H1 (cell line): ENCODE measurements at regions not wholly inside any gene's neighbourhood (a gene's known extent, or its start where the extent isn't known, plus 50 kb on each side); places are given as distances from the start of the nearest gene placed in this dataset.

Experiments
- CTCF ChIA-PET: fragments of 300-600 bp; sonication (Branson Sonifier 250); formaldehyde crosslinking; loops from one replicate; lab custom pipeline; 2021; ENCODE audit not compliant: partially characterized antibody; lab: Charles Lee
- POLR2A ChIA-PET: fragments of 300-600 bp; sonication (Branson Sonifier 250); formaldehyde crosslinking; loops from one replicate; lab custom pipeline; 2021; ENCODE audit warnings: inconsistent platforms; ENCODE audit not compliant: partially characterized antibody; lab: Charles Lee
- DNase-seq, 2 experiments: peaks; one replicate each; pipeline versions ENCODE4 v3.0.0 to v3.0.0-alpha.2; 2010 to 2022; ENCODE audit warnings: low spot score in 2 of 2, low read depth in 1 of 2, mixed read lengths in 1 of 2
- FAIRE-seq: peaks from 2 replicates; lab custom pipeline; 2011; peaks lifted over from hg19 to GRCh38; lab: Jason Lieb, UNC
- H2AFZ ChIP-seq: 2 replicates; pipeline ENCODE4 v1.8.1; 2012; ENCODE audit warnings: low read length, inconsistent platforms
- H2AK5ac ChIP-seq: 2 replicates; pipeline ENCODE4 v1.6.1; 2013; ENCODE audit warnings: low read depth, low read length
- H2BK120ac ChIP-seq: replicated peaks from 2 replicates; pipeline ENCODE3; 2013; ENCODE audit warnings: low read depth, low read length, inconsistent platforms
- H2BK12ac ChIP-seq: 2 replicates; pipeline ENCODE4 v1.6.1; 2013; ENCODE audit warnings: low read depth, low read length
- H2BK15ac ChIP-seq: 2 replicates; pipeline ENCODE4 v1.6.1; 2013; ENCODE audit warnings: low read length
- H2BK20ac ChIP-seq: 2 replicates; pipeline ENCODE4 v1.6.1; 2013; ENCODE audit warnings: low read length
- H2BK5ac ChIP-seq: 2 replicates; pipeline ENCODE4 v1.6.1; 2013; ENCODE audit warnings: low read depth, low read length
- H3K14ac ChIP-seq: 2 replicates; pipeline ENCODE4 v1.6.1; 2013; ENCODE audit warnings: inconsistent platforms; ENCODE audit not compliant: insufficient read length
- H3K18ac ChIP-seq: 2 replicates; pipeline ENCODE4 v1.6.1; 2013; ENCODE audit warnings: low read length; ENCODE audit errors: extremely low read depth
- H3K23ac ChIP-seq: 2 replicates; pipeline ENCODE4 v1.6.1; 2013; ENCODE audit warnings: inconsistent platforms; ENCODE audit not compliant: insufficient read length
- H3K23me2 ChIP-seq: 2 replicates; pipeline ENCODE4 v1.6.1; 2013; ENCODE audit warnings: low read depth, low read length
- H3K27ac ChIP-seq: 2 replicates; pipeline ENCODE4 v1.6.1; 2011; ENCODE audit warnings: low read depth, low read length, inconsistent platforms
- H3K27me3 ChIP-seq, 4 experiments: replicated peaks in 1 of 4; 1 replicate in 1 of 4; 2 replicates in 3 of 4; pipeline versions ENCODE4 v1.6.1 to v1.8.1; 2011 to 2013; ENCODE audit warnings: low read length in 3 of 4, mild to moderate bottlenecking in 3 of 4, inconsistent platforms in 2 of 4, mixed read lengths in 2 of 4, moderate library complexity in 1 of 4; ENCODE audit not compliant: control insufficient read depth in 3 of 4, insufficient read depth in 3 of 4; ENCODE audit errors: extremely low read depth in 1 of 4
- H3K36me3 ChIP-seq, 4 experiments: 2 replicates each; pipeline versions ENCODE4 v1.6.1 to v1.8.1; 2011 to 2013; ENCODE audit warnings: mild to moderate bottlenecking in 4 of 4, low read length in 3 of 4, moderate library complexity in 2 of 4, control low read depth in 1 of 4, inconsistent platforms in 1 of 4; ENCODE audit not compliant: insufficient read depth in 4 of 4, control insufficient read depth in 2 of 4
- H3K4ac ChIP-seq: replicated peaks from 2 replicates; pipeline ENCODE3; 2013; ENCODE audit warnings: low read length, low read depth, mixed read lengths, inconsistent platforms; ENCODE audit not compliant: insufficient read length
- H3K4me1 ChIP-seq, 4 experiments: replicated peaks in 1 of 4; 1 replicate in 1 of 4; 2 replicates in 3 of 4; pipeline versions ENCODE4 v1.6.1 to v1.8.1; 2011 to 2013; ENCODE audit warnings: low read length in 3 of 4, inconsistent platforms in 2 of 4, mixed read lengths in 1 of 4; ENCODE audit not compliant: insufficient read depth in 4 of 4, control insufficient read depth in 3 of 4
- H3K4me2 ChIP-seq, 2 experiments: 2 replicates each; pipeline versions ENCODE4 v1.6.1 to v1.8.1; 2011 to 2013; ENCODE audit warnings: low read depth in 2 of 2, low read length in 2 of 2, control low read depth in 1 of 2, inconsistent platforms in 1 of 2, mild to moderate bottlenecking in 1 of 2; ENCODE audit not compliant: insufficient read depth in 1 of 2
- H3K4me3 ChIP-seq, 4 experiments: fragments of 200-600, 300-600 bp in 1 of 4; sonication (generic), shearing (Covaris generic), sonication (Bioruptor Twin) in 1 of 4; 2 replicates each; pipeline versions ENCODE4 v1.5.1 to v1.8.1; 2011 to 2016; ENCODE audit warnings: low read length in 4 of 4, low read depth in 3 of 4, control low read depth in 2 of 4, inconsistent platforms in 2 of 4, mild to moderate bottlenecking in 2 of 4, mixed read lengths in 1 of 4, moderate library complexity in 1 of 4; ENCODE audit not compliant: insufficient read depth in 2 of 4; ENCODE audit errors: extremely low read depth in 1 of 4
- H3K56ac ChIP-seq: replicated peaks from 2 replicates; pipeline ENCODE3; 2013; ENCODE audit warnings: low read depth, mild to moderate bottlenecking, mixed read lengths, low read length, inconsistent platforms; ENCODE audit not compliant: insufficient read length
- H3K79me1 ChIP-seq: 2 replicates; pipeline ENCODE4 v1.6.1; 2013; ENCODE audit warnings: low read depth, low read length, control low read depth
- H3K79me2 ChIP-seq, 2 experiments: 2 replicates each; pipeline versions ENCODE4 v1.6.1 to v1.8.1; 2012 to 2013; ENCODE audit warnings: low read length in 2 of 2, mild to moderate bottlenecking in 2 of 2, inconsistent platforms in 1 of 2; ENCODE audit not compliant: insufficient read depth in 2 of 2, control insufficient read depth in 1 of 2
- H3K9ac ChIP-seq, 4 experiments: replicated peaks in 1 of 4; 1 replicate in 1 of 4; 2 replicates in 3 of 4; pipeline versions ENCODE4 v1.6.1 to v1.8.1; 2011 to 2013; ENCODE audit warnings: low read depth in 3 of 4, low read length in 3 of 4, control low read depth in 2 of 4, mild to moderate bottlenecking in 2 of 4, moderate library complexity in 2 of 4, inconsistent platforms in 1 of 4; ENCODE audit errors: extremely low read depth in 1 of 4
- H3K9me3 ChIP-seq, 2 experiments: 2 replicates each; pipeline versions ENCODE4 v1.6.1 to v1.8.1; 2012 to 2013; ENCODE audit warnings: mild to moderate bottlenecking in 2 of 2, moderate library complexity in 2 of 2, control low read depth in 1 of 2, inconsistent platforms in 1 of 2, low read depth in 1 of 2, low read length in 1 of 2, mixed read lengths in 1 of 2; ENCODE audit not compliant: insufficient read depth in 2 of 2
- H4K20me1 ChIP-seq, 2 experiments: replicated peaks in 1 of 2; 2 replicates each; pipeline versions ENCODE3 to v1.8.1; 2011 to 2013; ENCODE audit warnings: inconsistent platforms in 2 of 2, low read length in 2 of 2, mild to moderate bottlenecking in 1 of 2; ENCODE audit not compliant: insufficient read depth in 2 of 2, control insufficient read depth in 1 of 2
- H4K5ac ChIP-seq: 2 replicates; pipeline ENCODE4 v1.6.1; 2013; ENCODE audit warnings: low read length, low read depth, mixed read lengths, inconsistent platforms; ENCODE audit not compliant: insufficient read length
- H4K8ac ChIP-seq: 2 replicates; pipeline ENCODE4 v1.8.0; 2013; ENCODE audit warnings: mild to moderate bottlenecking, moderate library complexity, low read length, inconsistent platforms; ENCODE audit not compliant: insufficient read depth; ENCODE audit errors: extremely low read depth
- H4K91ac ChIP-seq: replicated peaks from 2 replicates; pipeline ENCODE3; 2013; ENCODE audit warnings: low read length, mixed read lengths, inconsistent platforms; ENCODE audit not compliant: insufficient read length
- ATF3 ChIP-seq: IDR thresholded peaks from 2 replicates; pipeline ENCODE4 v1.6.1; 2011; ENCODE audit warnings: low read depth, mild to moderate bottlenecking, low read length; ENCODE audit not compliant: insufficient read depth
- BACH1 ChIP-seq: IDR thresholded peaks from 2 replicates; pipeline ENCODE4 v1.6.1; 2012; ENCODE audit warnings: low read length, improper control_type of control experiment
- EP300 ChIP-seq, 2 experiments: IDR thresholded peaks; 1 replicate in 1 of 2; 2 replicates in 1 of 2; pipeline ENCODE4 v1.6.1; 2011 to 2012; ENCODE audit warnings: low read depth in 2 of 2, low read length in 2 of 2, mild to moderate bottlenecking in 2 of 2, borderline replicate concordance in 1 of 2, inconsistent platforms in 1 of 2, moderate library complexity in 1 of 2
- HDAC2 ChIP-seq, 2 experiments: fragments of 300-600 bp in 1 of 2; sonication (generic) in 1 of 2; IDR thresholded peaks; 2 replicates each; pipeline ENCODE4 v1.6.1; 2011 to 2012; ENCODE audit warnings: low read depth in 2 of 2, low read length in 2 of 2, mild to moderate bottlenecking in 2 of 2, moderate library complexity in 2 of 2, borderline replicate concordance in 1 of 2, inconsistent platforms in 1 of 2
- KDM1A ChIP-seq: fragments of 200-600, 300-600 bp; sonication (generic); IDR thresholded peaks from 2 replicates; pipeline ENCODE4 v1.7.1; 2016; ENCODE audit warnings: mild to moderate bottlenecking, low read length, borderline replicate concordance
- TEAD4 ChIP-seq: IDR thresholded peaks from 2 replicates; pipeline ENCODE4 v1.6.1; 2012; ENCODE audit warnings: low read depth, low read length, inconsistent platforms, mixed read lengths
- WGBS, 2 experiments: shearing (Covaris generic) in 1 of 2; methylation state at CpG; one replicate each; pipeline versions ENCODE4 v1.1.6 to v1.1.7; 2013 to 2015; ENCODE audit warnings: low lambda C conversion rate in 2 of 2, mixed read lengths in 2 of 2, inconsistent platforms in 1 of 2, low coverage in 1 of 2, missing lambda C conversion rate in 1 of 2; ENCODE audit not compliant: insufficient replicate concordance in 2 of 2, insufficient coverage in 1 of 2, insufficient read length in 1 of 2; ENCODE audit errors: extremely low coverage in 1 of 2, missing lambda C conversion rate in 1 of 2; 5-methylcytosine and 5-hydroxymethylcytosine counted together

DNA sequence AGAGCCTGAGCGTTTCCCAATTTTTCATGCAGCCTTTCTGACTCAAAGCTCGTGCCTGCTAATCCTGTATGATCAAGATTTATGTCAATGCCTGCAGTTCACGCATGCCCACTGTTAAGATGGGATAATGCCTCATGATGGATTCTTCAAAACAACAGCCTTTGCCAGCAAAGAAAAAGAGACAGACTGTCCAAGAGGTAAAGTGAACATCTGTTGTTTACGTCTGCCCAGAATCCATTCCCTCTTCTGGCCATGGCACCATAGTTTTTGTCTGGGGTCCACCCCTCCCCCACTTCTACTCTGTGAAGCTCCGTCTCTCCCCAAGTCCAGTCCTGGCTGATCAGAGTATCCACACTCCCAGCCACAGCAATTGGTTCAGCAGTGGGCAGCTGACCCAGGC lies 91.9 kb upstream of the EYA2 start:
- 81% methylated on average over 5 of the region's 5 CpGs; no CpG with 5 or more reads in 1 of the 2 experiments for WGBS, 2 experiments
- no peak overlapping the region for H4K91ac ChIP-seq
- ChIA-PET CTCF (interaction anchor here (1.0 kb wide), 1 partner anchor 346 kb away, joined by 3 read pairs; no protein-coding TSS in a partner anchor), POLR2A (no interaction called here)
- H2BK15ac ChIP-seq: no peak overlapping the region
- no peak overlapping the region for H2BK20ac ChIP-seq
- no peak overlapping the region for H2BK12ac ChIP-seq
- H2AFZ ChIP-seq: peak overlapping the region; percentile 15; the same call in 1 of the 2 replicates
- no peak for FAIRE-seq
- no peaks in the 10 kb centered on the region for H3K79me1 ChIP-seq
- no peak overlapping the region for H3K9ac ChIP-seq
- no peak overlapping the region for H2BK120ac ChIP-seq
- H4K20me1 ChIP-seq: no peaks in the 10 kb centered on the region
- no peak overlapping the region for H4K8ac ChIP-seq
- no peak overlapping the region for H2BK5ac ChIP-seq
- no peak overlapping the region for H3K4ac ChIP-seq
- no peak overlapping the region for H3K14ac ChIP-seq
- H3K23ac ChIP-seq: no peak overlapping the region
- H3K9me3 ChIP-seq: no peaks in the 10 kb centered on the region
- H2AK5ac ChIP-seq: no peak overlapping the region
- no peaks in the 10 kb centered on the region for H3K36me3 ChIP-seq
- H3K79me2 ChIP-seq: no peaks in the 10 kb centered on the region
- DNase-seq: no peak
- peaks cover 0 to 4% (median under 1%) of the 10 kb centered on the region in 4 experiments; a peak in 1 of 7 replicates for H3K4me1 ChIP-seq
- no peak overlapping the region for H3K27ac ChIP-seq
- TF ChIP-seq TEAD4: no peak
- TF ChIP-seq HDAC2 (IDR thresholded peaks at IDR 0.05; ENCODE audit: borderline replicate concordance in 1 of 2, low read depth in 2 of 2, low read length in 2 of 2): no peak
- TF ChIP-seq ATF3: no peak
- no peak for TF ChIP-seq KDM1A
- TF ChIP-seq EP300 (IDR thresholded peaks at IDR 0.05; ENCODE audit: borderline replicate concordance in 1 of 2, low read depth in 2 of 2, low read length in 2 of 2): no peak
- no peak for TF ChIP-seq BACH1
- H3K4me3 ChIP-seq: no peak overlapping the region
- no peak overlapping the region for H3K18ac ChIP-seq
- no peak overlapping the region for H3K56ac ChIP-seq
- no peaks in the 10 kb centered on the region for H3K23me2 ChIP-seq
- H3K4me2 ChIP-seq: no peak overlapping the region
- H3K27me3 ChIP-seq: no peaks in the 10 kb centered on the region
- no peak overlapping the region for H4K5ac ChIP-seq
